ENCODE measurements at regions not wholly inside any gene's neighbourhood (a gene's known extent, or its start where the extent isn't known, plus 50 kb on each side); places are given as distances from the start of the nearest gene placed in this dataset.

DNA sequence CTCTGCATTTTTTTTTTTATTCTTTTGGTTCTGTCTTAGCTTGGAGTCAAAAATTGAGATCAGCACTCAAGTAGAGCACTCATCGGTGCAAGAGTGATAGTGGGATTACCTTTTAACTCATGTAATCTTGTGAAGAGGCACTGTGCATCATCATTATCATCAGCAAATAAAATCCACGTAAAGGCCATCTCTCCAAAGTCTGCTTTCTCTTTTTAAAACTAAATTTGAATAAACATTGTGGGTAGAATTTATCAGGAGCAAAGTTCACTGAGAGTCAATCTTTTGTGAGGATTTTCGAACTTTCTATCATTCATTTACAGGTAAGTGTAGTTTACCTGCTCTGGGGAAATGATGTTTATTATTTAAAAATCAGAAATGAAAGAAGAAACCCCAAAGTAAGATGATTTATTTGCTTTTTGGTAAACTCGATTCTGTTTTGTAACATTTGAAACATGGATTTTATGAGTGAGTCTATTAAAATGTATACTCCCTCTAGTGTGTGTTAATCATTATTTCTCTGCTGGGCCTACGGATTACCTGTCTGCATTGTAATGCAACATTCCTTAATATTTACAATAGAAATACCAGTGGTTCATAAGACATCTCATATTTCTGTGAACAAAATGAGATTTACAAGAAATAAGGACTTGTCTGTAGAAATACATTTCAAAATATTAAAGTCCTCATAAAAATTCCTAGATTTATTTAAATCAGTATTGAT lies 327.7 kb upstream of the NAALADL2 start:
- no peak overlapping the region for H3K4me2 ChIP-seq (ENCODE audit: low read length)
- no peaks in the 10 kb centered on the region for H3K9me3 ChIP-seq (ENCODE audit: control insufficient read depth, insufficient read depth, low read length)
- no peaks in the 10 kb centered on the region for H4K20me1 ChIP-seq (ENCODE audit: control insufficient read depth, insufficient read depth, low read depth, low read length)
- H3F3A ChIP-seq (ENCODE audit: control insufficient read depth, insufficient read depth): no peaks in the 10 kb centered on the region
- H3K9me2 ChIP-seq (replicated peaks; ENCODE audit: control insufficient read depth, low read length): no peaks in the 10 kb centered on the region
- no peak overlapping the region for H3K27ac ChIP-seq (ENCODE audit: low read depth, low read length)
- no peak overlapping the region for H3K4me3 ChIP-seq (ENCODE audit: low read length)
- H3K4me1 ChIP-seq (ENCODE audit: control insufficient read depth, low read length): no peaks in the 10 kb centered on the region
- no peaks in the 10 kb centered on the region for H3K27me3 ChIP-seq (ENCODE audit: control insufficient read depth, low read length)
- H3K36me3 ChIP-seq (ENCODE audit: control insufficient read depth, low read length): no peaks in the 10 kb centered on the region
- H3K79me2 ChIP-seq (ENCODE audit: control insufficient read depth, low read length): no peaks in the 10 kb centered on the region
- TF ChIP-seq EZH2phosphoT487 (IDR thresholded peaks at IDR 0.05; ENCODE audit: borderline replicate concordance, low read length) (no peak), CTCF (IDR thresholded peaks at IDR 0.05; ENCODE audit: low read depth, low read length, poor library complexity, severe bottlenecking) (no peak)

- Histone ChIP-seq H3F3A (ENCODE audit: control insufficient read depth, insufficient read depth) (no peaks in the 10 kb centered on the region), H3K9me3 (ENCODE audit: control insufficient read depth, insufficient read depth, low read length) (no peaks in the 10 kb centered on the region), H3K4me1 (ENCODE audit: control insufficient read depth, low read length) (no peaks in the 10 kb centered on the region), H3K4me2 (ENCODE audit: low read length) (no peak overlapping the region), H3K9me2 (replicated peaks; ENCODE audit: control insufficient read depth, low read length) (no peaks in the 10 kb centered on the region), H3K4me3 (ENCODE audit: low read length) (no peak overlapping the region), H3K79me2 (ENCODE audit: control insufficient read depth, low read length) (no peaks in the 10 kb centered on the region), H3K36me3 (ENCODE audit: control insufficient read depth, low read length) (no peaks in the 10 kb centered on the region), H3K27me3 (ENCODE audit: control insufficient read depth, low read length) (no peaks in the 10 kb centered on the region), H4K20me1 (ENCODE audit: control insufficient read depth, insufficient read depth, low read depth, low read length) (no peaks in the 10 kb centered on the region), H3K27ac (ENCODE audit: low read depth, low read length) (no peak overlapping the region)
- no peak for TF ChIP-seq CTCF (IDR thresholded peaks at IDR 0.05; ENCODE audit: low read depth, low read length, poor library complexity, severe bottlenecking)
- no peak for TF ChIP-seq EZH2phosphoT487 (IDR thresholded peaks at IDR 0.05; ENCODE audit: borderline replicate concordance, low read length)
Measured at GRCh38 chr3:174532216-174532615, 326.9 kb upstream of the NAALADL2 start.

GRCh38 chr3:174532776-174533175 lies 326.4 kb upstream of the NAALADL2 start:
- H3F3A ChIP-seq (ENCODE audit: control insufficient read depth, insufficient read depth): no peaks in the 10 kb centered on the region
- H3K4me1 ChIP-seq (ENCODE audit: control insufficient read depth, low read length): no peaks in the 10 kb centered on the region
- no peaks in the 10 kb centered on the region for H3K9me2 ChIP-seq (replicated peaks; ENCODE audit: control insufficient read depth, low read length)
- H3K27me3 ChIP-seq (ENCODE audit: control insufficient read depth, low read length): no peaks in the 10 kb centered on the region
- no peak overlapping the region for H3K27ac ChIP-seq (ENCODE audit: low read depth, low read length)
- no peaks in the 10 kb centered on the region for H3K79me2 ChIP-seq (ENCODE audit: control insufficient read depth, low read length)
- TF ChIP-seq CTCF (IDR thresholded peaks at IDR 0.05; ENCODE audit: low read depth, low read length, poor library complexity, severe bottlenecking): no peak
- TF ChIP-seq EZH2phosphoT487 (IDR thresholded peaks at IDR 0.05; ENCODE audit: borderline replicate concordance, low read length): no peak
- no peak overlapping the region for H3K4me2 ChIP-seq (ENCODE audit: low read length)
- H3K36me3 ChIP-seq (ENCODE audit: control insufficient read depth, low read length): no peaks in the 10 kb centered on the region
- H4K20me1 ChIP-seq (ENCODE audit: control insufficient read depth, insufficient read depth, low read depth, low read length): no peaks in the 10 kb centered on the region
- H3K9me3 ChIP-seq (ENCODE audit: control insufficient read depth, insufficient read depth, low read length): no peaks in the 10 kb centered on the region
- H3K4me3 ChIP-seq (ENCODE audit: low read length): no peak overlapping the region
